ENCODE measurements at regions not wholly inside any gene's neighbourhood (a gene's known extent, or its start where the extent isn't known, plus 50 kb on each side); places are given as distances from the start of the nearest gene placed in this dataset.
A peak's percentile ranks its signal among the peaks of the same experiment; 100 is the strongest.

DNA sequence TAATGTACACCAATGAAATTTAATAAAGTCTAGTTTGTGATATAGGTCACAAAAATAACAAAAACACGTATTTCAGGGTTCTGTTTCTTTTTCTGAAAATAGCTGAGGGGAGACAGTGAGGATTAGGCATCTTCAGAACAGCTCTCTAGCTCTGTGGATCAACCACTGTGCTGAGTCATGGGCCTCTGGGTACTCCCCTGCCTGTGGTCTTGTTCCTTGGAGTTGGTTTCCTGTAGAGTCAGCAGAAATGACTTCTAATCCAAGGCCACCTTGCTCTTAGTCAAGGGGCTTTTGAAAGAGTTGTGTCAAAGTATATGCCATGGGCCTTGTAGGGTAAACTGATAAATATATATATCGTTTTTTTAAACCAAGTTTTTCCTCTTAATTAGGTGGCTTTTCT lies 141.8 kb upstream of the ZRANB2 start:
- H3K4me3 ChIP-seq, result no peak overlapping the region
- CTCF ChIA-PET (ENCODE audit: low intra/inter-chr PET ratio), result no interaction called here
- no peaks in the 10 kb centered on the region for H3K79me2 ChIP-seq (ENCODE audit: control insufficient read depth, insufficient read depth, low read length)
- in situ Hi-C loops (cut with MboI), result no loop called here
- H3K9me3 ChIP-seq (replicated peaks; ENCODE audit: control insufficient read depth, insufficient read depth, low read depth, low read length), result no peaks in the 10 kb centered on the region
- WGBS (ENCODE audit: insufficient coverage, low coverage, missing lambda C conversion rate), result 0% methylated on average over 2 of the region's 2 CpGs
- intact Hi-C loops (cut with micrococcal nuclease), result no loop called here
- no peaks in the 10 kb centered on the region for H3K36me3 ChIP-seq (ENCODE audit: control insufficient read depth, insufficient read depth, low read length)
- no peaks in the 10 kb centered on the region for H3K27me3 ChIP-seq (ENCODE audit: control insufficient read depth in 2 of 2, insufficient read depth in 2 of 2, low read length in 2 of 2)
- H3K4me2 ChIP-seq (ENCODE audit: insufficient read depth, low read length), result no peak overlapping the region
- no peaks in the 10 kb centered on the region for H3K9me1 ChIP-seq (ENCODE audit: control insufficient read depth, insufficient read depth, low read length)
- FAIRE-seq (no peak), DNase-seq (ENCODE audit: extremely low read depth in 1 of 4, low spot score in 3 of 4) (no peak), ATAC-seq (no peak)
- TF ChIP-seq MBD2 (IDR thresholded peaks at IDR 0.05; ENCODE audit: borderline replicate concordance, low read depth) (no peak), ZNF41 (CRISPR knock-in tag; conservative IDR thresholded peaks at IDR 0.05) (no peak), ZNF316 (IDR thresholded peaks at IDR 0.05) (peak; percentile 16; the same call in 1 of the 2 replicates), BCOR (IDR thresholded peaks at IDR 0.05) (no peak)
- no peaks in the 10 kb centered on the region for H4K20me1 ChIP-seq (replicated peaks; ENCODE audit: control insufficient read depth, insufficient read depth, low read length)
- H3K27ac ChIP-seq (ENCODE audit: extremely low read depth, low read depth, low read length), result no peak overlapping the region
- BruUV-seq (replicated peaks), result no TSS peak
- H3K9ac ChIP-seq (ENCODE audit: insufficient read depth in 1 of 2, low read depth in 2 of 2, low read length in 2 of 2), result no peak overlapping the region
- H3K4me1 ChIP-seq (replicated peaks in 1 of 2; ENCODE audit: control insufficient read depth in 2 of 2, insufficient read depth in 2 of 2, low read length in 2 of 2), result no peaks in the 10 kb centered on the region
- POLR2A ChIA-PET, result no interaction called here
- no peak overlapping the region for H2AFZ ChIP-seq (ENCODE audit: low read depth, low read length)

GRCh38 chr1:71210718-71211117 lies 129.9 kb upstream of the ZRANB2 start:
- Histone ChIP-seq H3K9me1 (ENCODE audit: control insufficient read depth, insufficient read depth, low read length) (no peaks in the 10 kb centered on the region), H3K27ac (ENCODE audit: extremely low read depth, low read depth, low read length) (no peak overlapping the region), H3K4me3 (no peak overlapping the region), H3K79me2 (ENCODE audit: control insufficient read depth, insufficient read depth, low read length) (no peaks in the 10 kb centered on the region), H3K36me3 (ENCODE audit: control insufficient read depth, insufficient read depth, low read length) (no peaks in the 10 kb centered on the region), H3K9ac (ENCODE audit: insufficient read depth in 1 of 2, low read depth in 2 of 2, low read length in 2 of 2) (no peak overlapping the region), H3K9me3 (replicated peaks; ENCODE audit: control insufficient read depth, insufficient read depth, low read depth, low read length) (no peaks in the 10 kb centered on the region; the same call in 1 of the 2 replicates), H3K4me2 (ENCODE audit: insufficient read depth, low read length) (no peak overlapping the region), H2AFZ (ENCODE audit: low read depth, low read length) (no peak overlapping the region), H3K4me1 (replicated peaks in 1 of 2; ENCODE audit: control insufficient read depth in 2 of 2, insufficient read depth in 2 of 2, low read length in 2 of 2) (no peaks in the 10 kb centered on the region), H4K20me1 (replicated peaks; ENCODE audit: control insufficient read depth, insufficient read depth, low read length) (no peaks in the 10 kb centered on the region), H3K27me3 (ENCODE audit: control insufficient read depth in 2 of 2, insufficient read depth in 2 of 2, low read length in 2 of 2) (no peaks in the 10 kb centered on the region)
- TF ChIP-seq, protein P1, sequence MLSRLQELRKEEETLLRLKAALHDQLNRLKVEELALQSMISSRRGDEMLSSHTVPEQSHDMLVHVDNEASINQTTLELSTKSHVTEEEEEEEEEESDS (CRISPR knock-in tag; IDR thresholded peaks at IDR 0.05), result no peak
- TF ChIP-seq THAP12 (CRISPR knock-in tag; IDR thresholded peaks at IDR 0.05) (no peak), POLR2AphosphoS5 (IDR thresholded peaks at IDR 0.05; ENCODE audit: control insufficient read depth, insufficient read depth, low read depth, low read length) (no peak), ELK3 (CRISPR knock-in tag; IDR thresholded peaks at IDR 0.05) (no peak), DMBX1 (CRISPR knock-in tag; IDR thresholded peaks at IDR 0.05; ENCODE audit: borderline replicate concordance) (no peak)
- ChIA-PET POLR2A (interaction anchor here (0.7 kb wide), 2 partner anchors 15 to 724 kb away, joined by 3 read pairs; no protein-coding TSS in a partner anchor), CTCF (ENCODE audit: low intra/inter-chr PET ratio) (no interaction called here)
- no TSS peak for BruUV-seq (replicated peaks)
- WGBS (ENCODE audit: insufficient coverage, low coverage, missing lambda C conversion rate), result 0% methylated on average over 2 of the region's 2 CpGs
- no peak for FAIRE-seq
- intact Hi-C loops (cut with micrococcal nuclease) (no loop called here), in situ Hi-C loops (cut with MboI) (no loop called here)
- DNase-seq (ENCODE audit: extremely low read depth in 1 of 4, low spot score in 3 of 4), result no peak
- ATAC-seq, result no peak
